Spleen (tissue), 11 donors: ENCODE measurements at regions not wholly inside any gene's neighbourhood (a gene's known extent, or its start where the extent isn't known, plus 50 kb on each side); places are given as distances from the start of the nearest gene placed in this dataset.

Experiments used
- DNase-seq: peaks from one replicate; pipeline ENCODE4 v3.0.0-alpha.2; 2020
- H3K27ac ChIP-seq, 8 donors: fragments of 200-600 bp; sonication (generic) in 7 of 8; 1 replicate in 4 of 8; 2 replicates in 4 of 8; pipeline versions ENCODE4 v1.5.0 to v1.8.0; 2016 to 2021; ENCODE audit warnings: inconsistent platforms in 4 of 8, mild to moderate bottlenecking in 4 of 8, moderate library complexity in 1 of 8
- H3K27me3 ChIP-seq, 7 donors: fragments of 200-600 bp; sonication (generic) in 6 of 7; replicated peaks in 1 of 7; 1 replicate in 4 of 7; 2 replicates in 3 of 7; pipeline versions ENCODE4 v1.5.0 to v1.8.0; 2016 to 2021; ENCODE audit warnings: inconsistent platforms in 3 of 7, mild to moderate bottlenecking in 1 of 7
- H3K36me3 ChIP-seq, 6 donors: fragments of 200-600 bp; sonication (generic) in 5 of 6; 1 replicate in 4 of 6; 2 replicates in 2 of 6; pipeline versions ENCODE4 v1.5.0 to v1.8.0; 2016 to 2021; ENCODE audit warnings: inconsistent platforms in 2 of 6
- H3K4me1 ChIP-seq, 6 donors: fragments of 200-600 bp; sonication (generic) in 5 of 6; 1 replicate in 3 of 6; 2 replicates in 3 of 6; pipeline versions ENCODE4 v1.5.0 to v1.8.0; 2016 to 2021; ENCODE audit warnings: inconsistent platforms in 3 of 6
- H3K4me3 ChIP-seq, 8 donors: fragments of 200-600 bp; sonication (generic) in 7 of 8; 1 replicate in 4 of 8; 2 replicates in 4 of 8; pipeline versions ENCODE4 v1.5.0 to v1.8.0; 2016 to 2021; ENCODE audit warnings: inconsistent platforms in 4 of 8, mild to moderate bottlenecking in 4 of 8, moderate library complexity in 2 of 8
- H3K9me3 ChIP-seq, 8 donors: fragments of 200-600 bp; sonication (generic) in 7 of 8; 1 replicate in 4 of 8; 2 replicates in 4 of 8; pipeline versions ENCODE4 v1.5.0 to v1.8.0; 2016 to 2021; ENCODE audit warnings: inconsistent platforms in 4 of 8
- POLR2A ChIP-seq, 3 donors: fragments of 450-650 bp; IDR thresholded peaks; one replicate each; pipeline ENCODE4 v1.5.1; 2017; ENCODE audit warnings: antibody characterized with exemption in 3 of 3, mild to moderate bottlenecking in 1 of 3
- POLR2AphosphoS5 ChIP-seq, 3 donors: sonication (generic); formaldehyde crosslinking; IDR thresholded peaks; one replicate each; pipeline ENCODE4 v1.5.1; 2017; ENCODE audit warnings: antibody characterized with exemption in 3 of 3
- WGBS, 5 donors: extraction: QIAGEN DNeasy Blood & Tissue Kit in 3 of 5; methylation state at CpG; one replicate each; pipeline versions ENCODE4 v1.1.5 to v1.1.7; 2013 to 2018; 5-methylcytosine and 5-hydroxymethylcytosine counted together
- intact Hi-C: fragments of 100-400 bp; cut with DNase I; formaldehyde crosslinking; loops from one replicate; pipeline ENCODE4 v1.15.0; 2023; ENCODE audit warnings: low total_unique reads
- TF ChIP-seq, protein P1 (sequence below), 11 experiments: fragments of 200-600 bp in 7 of 11; fragments of 450-650 bp in 4 of 11; sonication (generic) in 4 of 11; IDR thresholded peaks in 8 of 11; conservative IDR thresholded peaks in 3 of 11; 1 replicate in 7 of 11; 2 replicates in 4 of 11; pipeline versions ENCODE4 v1.4.0 to v1.8.0; 2016 to 2021; ENCODE audit warnings: antibody characterized with exemption in 11 of 11, inconsistent platforms in 4 of 11, mild to moderate bottlenecking in 1 of 11
- donor health status: healthy with polysubstance abuse.
- donor health status: DM: no; HTN: no; CAD: no; lungs with moderate emphysema.
- donor health status: DM: no; HTN: no; CAD: no.
- donor health status: Bipolar disorder and iron deficiency.
- donor health status: healthy.
- donor health status: DM: no; HTN: no; CAD: no.
- donor health status: DM: yes; HTN: yes; CAD: no.

GRCh38 chr16:8431783-8432182 lies 158.5 kb downstream of the TMEM114 start:
- intact Hi-C loops = no loop called here
- no peak for DNase-seq
- no peak overlapping the region for H3K4me3 ChIP-seq
- no peaks in the 10 kb centered on the region for H3K36me3 ChIP-seq
- no peak overlapping the region for H3K27ac ChIP-seq
- WGBS, 5 donors = 86 to 97% (median 92%) methylated on average over 1 of the region's 1 CpG
- no peaks in the 10 kb centered on the region for H3K9me3 ChIP-seq
- TF ChIP-seq POLR2A (IDR thresholded peaks at IDR 0.05) = no peak
- TF ChIP-seq, protein P1, sequence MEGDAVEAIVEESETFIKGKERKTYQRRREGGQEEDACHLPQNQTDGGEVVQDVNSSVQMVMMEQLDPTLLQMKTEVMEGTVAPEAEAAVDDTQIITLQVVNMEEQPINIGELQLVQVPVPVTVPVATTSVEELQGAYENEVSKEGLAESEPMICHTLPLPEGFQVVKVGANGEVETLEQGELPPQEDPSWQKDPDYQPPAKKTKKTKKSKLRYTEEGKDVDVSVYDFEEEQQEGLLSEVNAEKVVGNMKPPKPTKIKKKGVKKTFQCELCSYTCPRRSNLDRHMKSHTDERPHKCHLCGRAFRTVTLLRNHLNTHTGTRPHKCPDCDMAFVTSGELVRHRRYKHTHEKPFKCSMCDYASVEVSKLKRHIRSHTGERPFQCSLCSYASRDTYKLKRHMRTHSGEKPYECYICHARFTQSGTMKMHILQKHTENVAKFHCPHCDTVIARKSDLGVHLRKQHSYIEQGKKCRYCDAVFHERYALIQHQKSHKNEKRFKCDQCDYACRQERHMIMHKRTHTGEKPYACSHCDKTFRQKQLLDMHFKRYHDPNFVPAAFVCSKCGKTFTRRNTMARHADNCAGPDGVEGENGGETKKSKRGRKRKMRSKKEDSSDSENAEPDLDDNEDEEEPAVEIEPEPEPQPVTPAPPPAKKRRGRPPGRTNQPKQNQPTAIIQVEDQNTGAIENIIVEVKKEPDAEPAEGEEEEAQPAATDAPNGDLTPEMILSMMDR (IDR thresholded peaks at IDR 0.05 in 8 of 11, conservative IDR thresholded peaks at IDR 0.05 in 3 of 11) = no peak
- TF ChIP-seq POLR2AphosphoS5 (IDR thresholded peaks at IDR 0.05) = no peak
- no peaks in the 10 kb centered on the region for H3K4me1 ChIP-seq
- H3K27me3 ChIP-seq = no peaks in the 10 kb centered on the region

GRCh38 chr16:8430401-8430800 lies 159.9 kb downstream of the TMEM114 start:
- Histone ChIP-seq H3K4me1 (no peaks in the 10 kb centered on the region), H3K27ac (no peak overlapping the region), H3K9me3 (peaks cover 0 to 13% (median 0%) of the 10 kb centered on the region in 8 donors), H3K27me3 (no peaks in the 10 kb centered on the region), H3K36me3 (no peaks in the 10 kb centered on the region), H3K4me3 (no peak overlapping the region)
- intact Hi-C loops = no loop called here
- no peak for TF ChIP-seq POLR2A (IDR thresholded peaks at IDR 0.05)
- TF ChIP-seq, protein P1 (IDR thresholded peaks at IDR 0.05 in 8 of 11, conservative IDR thresholded peaks at IDR 0.05 in 3 of 11) = no peak
- no peak for TF ChIP-seq POLR2AphosphoS5 (IDR thresholded peaks at IDR 0.05)
- WGBS, 5 donors = 57 to 79% (median 66%) methylated on average over 3 of the region's 3 CpGs
- DNase-seq = no peak

DNA sequence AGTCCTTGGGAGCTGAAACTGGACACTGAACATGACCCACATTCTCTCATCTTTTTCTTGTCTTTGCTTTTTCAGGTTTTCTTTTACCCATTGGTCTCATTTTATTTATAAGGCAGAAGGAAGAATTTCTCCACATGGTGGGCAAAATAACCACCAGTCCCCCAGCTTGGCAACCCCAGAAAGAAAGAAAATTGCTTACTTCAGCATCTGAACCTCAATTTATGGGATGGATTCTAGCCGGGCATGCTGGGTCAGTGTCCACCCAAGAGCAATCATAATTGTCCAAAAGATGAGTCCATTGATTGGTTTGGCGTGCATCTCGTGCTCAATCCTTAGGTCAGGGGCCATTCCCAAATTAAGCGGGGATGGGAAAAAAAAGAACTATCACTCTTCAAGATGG lies 163.7 kb downstream of the TMEM114 start:
- H3K4me1 ChIP-seq = no peaks in the 10 kb centered on the region
- DNase-seq = no peak
- TF ChIP-seq POLR2A (IDR thresholded peaks at IDR 0.05) (no peak), POLR2AphosphoS5 (IDR thresholded peaks at IDR 0.05) (no peak)
- TF ChIP-seq, protein P1 (IDR thresholded peaks at IDR 0.05 in 8 of 11, conservative IDR thresholded peaks at IDR 0.05 in 3 of 11) = no peak
- WGBS, 5 donors = 84 to 93% (median 91%) methylated on average over 4 of the region's 4 CpGs
- H3K27ac ChIP-seq = no peak overlapping the region
- H3K9me3 ChIP-seq = peaks cover 0 to 18% (median 0%) of the 10 kb centered on the region in 8 donors
- no peaks in the 10 kb centered on the region for H3K36me3 ChIP-seq
- no peak overlapping the region for H3K4me3 ChIP-seq
- H3K27me3 ChIP-seq = no peaks in the 10 kb centered on the region
- intact Hi-C loops = no loop called here

- TF ChIP-seq POLR2AphosphoS5 (IDR thresholded peaks at IDR 0.05) (no peak), POLR2A (IDR thresholded peaks at IDR 0.05) (no peak)
- TF ChIP-seq, protein P1 (IDR thresholded peaks at IDR 0.05 in 8 of 11, conservative IDR thresholded peaks at IDR 0.05 in 3 of 11) = no peak
- Histone ChIP-seq H3K27me3 (no peaks in the 10 kb centered on the region), H3K27ac (no peak overlapping the region), H3K4me3 (no peak overlapping the region), H3K9me3 (peaks cover 0 to 6% (median 0%) of the 10 kb centered on the region in 8 donors), H3K4me1 (no peaks in the 10 kb centered on the region), H3K36me3 (no peaks in the 10 kb centered on the region)
- no peak for DNase-seq
- 81 to 90% (median 84%) methylated on average over 4 of the region's 4 CpGs for WGBS, 5 donors
- intact Hi-C loops = no loop called here
Measured at GRCh38 chr16:8417145-8417544, 173.2 kb downstream of the TMEM114 start.
